GM19238 (cell line): ENCODE measurements at regions not wholly inside any gene's neighbourhood (a gene's known extent, or its start where the extent isn't known, plus 50 kb on each side); places are given as distances from the start of the nearest gene placed in this dataset.
"Not testable (repeated sequence)": the region's sequence is repeated elsewhere in the genome, so short reads cannot be mapped to it uniquely, and the experiment has no call there.

Experiments
- DNase-seq: peaks from one replicate; pipeline ENCODE4 v3.0.0; 2011; ENCODE audit warnings: low spot score; ENCODE audit not compliant: insufficient read length

DNA sequence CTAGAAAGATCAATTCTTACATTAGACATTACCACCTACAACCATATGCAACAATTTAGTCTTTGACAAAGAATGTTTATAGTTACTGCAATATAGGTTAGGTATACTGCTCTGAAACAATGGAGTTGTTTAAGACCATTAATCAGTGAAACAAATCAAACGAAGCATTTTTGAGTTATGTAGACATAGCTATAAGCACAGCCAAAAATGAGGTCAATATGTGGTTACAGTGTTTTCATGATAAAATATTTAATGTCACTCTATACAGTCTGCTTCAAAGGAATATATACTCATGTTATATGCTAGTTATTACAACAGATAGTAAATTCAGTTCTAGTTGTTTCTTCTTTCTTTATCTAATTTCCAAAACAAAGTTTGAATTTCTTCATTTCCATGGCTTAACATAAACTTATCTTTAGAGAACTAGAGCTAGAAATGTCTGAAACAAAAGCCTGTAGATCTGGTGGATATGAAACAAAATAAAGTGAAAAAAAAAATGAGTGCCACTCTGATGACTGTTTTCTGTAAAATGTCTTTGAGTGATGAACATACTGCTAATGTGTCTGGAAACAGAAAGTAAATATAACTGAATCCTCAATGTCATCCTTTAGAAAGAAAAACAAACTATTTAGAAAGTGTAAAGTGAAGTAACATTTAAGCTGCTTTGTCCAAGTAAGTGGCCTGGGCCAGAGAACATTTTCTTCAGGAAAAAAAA lies 809.0 kb downstream of the FAT4 start:
- DNase-seq = no peak

DNA sequence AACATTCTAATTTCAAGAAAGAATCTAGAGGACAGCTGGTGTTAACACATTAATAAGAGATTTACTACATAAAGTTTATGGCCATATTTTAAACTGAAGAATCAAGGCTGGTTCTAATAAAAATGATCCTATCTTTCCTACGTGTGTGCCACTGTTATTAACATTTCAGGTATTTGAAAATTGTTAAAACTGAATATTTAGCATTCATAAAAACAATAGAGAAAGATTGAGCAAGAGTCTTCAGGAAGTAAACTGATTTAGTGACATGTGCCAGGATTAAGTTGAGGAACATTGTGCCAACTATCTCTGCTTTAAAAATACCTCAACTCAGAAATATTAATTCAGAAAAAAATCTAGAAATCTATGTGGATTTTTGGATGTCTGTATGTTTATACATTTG lies 810.1 kb downstream of the FAT4 start:
- no peak for DNase-seq

- no peak for DNase-seq
These were observed 815.5 kb downstream of the FAT4 start for GRCh38 chr4:126130215-126130614.

GRCh38 chr4:126136922-126137781 lies 822.4 kb downstream of the FAT4 start:
- DNase-seq = no peak

DNA sequence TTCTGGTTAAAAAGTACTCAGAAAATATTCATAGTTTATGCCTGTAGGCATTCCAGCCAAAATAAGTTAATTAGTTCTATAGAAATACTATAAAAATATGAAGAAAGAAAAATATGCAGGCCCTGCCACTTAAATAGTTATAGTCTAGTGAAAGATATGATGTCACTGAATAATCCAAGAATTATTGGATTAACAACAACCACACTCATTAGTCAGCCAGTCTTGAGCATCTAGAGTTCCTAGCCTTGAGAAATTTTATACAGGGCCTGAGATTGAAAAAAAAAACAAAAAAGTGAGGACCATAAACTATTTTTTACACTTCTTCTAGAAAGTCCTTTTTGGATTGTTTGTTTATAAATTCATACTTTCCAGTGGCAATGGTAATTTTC lies 823.0 kb downstream of the FAT4 start:
- DNase-seq = no peak

- no peak for DNase-seq
These were observed 829.9 kb downstream of the FAT4 start for GRCh38 chr4:126144543-126145237.

DNA sequence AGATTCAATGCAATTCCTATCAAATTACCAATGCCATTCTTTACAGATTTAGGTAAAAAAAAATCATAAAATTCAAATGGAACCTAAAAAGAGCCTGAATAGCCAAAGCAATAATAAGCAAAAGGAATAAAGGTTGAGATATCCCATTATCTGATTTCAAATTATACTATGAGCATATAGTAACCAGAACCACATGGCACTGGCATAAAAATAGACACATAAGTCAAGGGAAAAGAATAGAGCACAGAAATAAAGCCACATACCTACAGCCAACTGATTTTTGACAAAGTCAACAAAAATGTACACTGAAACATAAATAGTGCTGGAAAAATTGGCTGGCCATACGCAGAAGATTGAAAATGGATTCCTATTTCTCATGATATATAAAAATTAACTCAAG lies 853.7 kb downstream of the FAT4 start:
- DNase-seq = no peak

GRCh38 chr4:126172126-126172525 lies 857.4 kb downstream of the FAT4 start:
- DNase-seq = no peak

- no peak for DNase-seq
These were observed 859.9 kb downstream of the FAT4 start for GRCh38 chr4:126174627-126175026.

GRCh38 chr4:126180642-126181041 lies 865.9 kb downstream of the FAT4 start:
- no peak for DNase-seq

DNA sequence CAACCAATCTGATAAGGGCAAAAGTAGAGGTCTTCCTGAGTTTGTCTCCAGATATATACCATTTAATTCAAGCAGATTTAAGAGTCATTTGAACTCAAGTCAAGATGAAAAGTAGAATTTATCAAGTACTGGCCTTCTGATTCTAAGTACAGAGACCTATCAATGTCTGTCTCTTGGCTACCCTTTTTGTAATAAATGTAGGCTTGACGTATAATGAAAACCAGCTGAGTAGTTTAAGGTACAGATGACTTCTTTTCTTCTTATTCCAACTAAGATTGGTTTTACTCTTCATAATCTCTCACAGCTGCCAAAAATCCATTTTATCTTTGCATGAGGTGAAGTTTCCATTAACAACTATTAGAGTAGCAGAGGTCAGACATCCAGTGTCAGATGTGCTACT lies 867.6 kb downstream of the FAT4 start:
- no peak for DNase-seq

GRCh38 chr4:126182786-126183185 lies 868.0 kb downstream of the FAT4 start:
- DNase-seq = no peak

GRCh38 chr4:126183206-126183605 lies 868.5 kb downstream of the FAT4 start:
- no peak for DNase-seq

DNA sequence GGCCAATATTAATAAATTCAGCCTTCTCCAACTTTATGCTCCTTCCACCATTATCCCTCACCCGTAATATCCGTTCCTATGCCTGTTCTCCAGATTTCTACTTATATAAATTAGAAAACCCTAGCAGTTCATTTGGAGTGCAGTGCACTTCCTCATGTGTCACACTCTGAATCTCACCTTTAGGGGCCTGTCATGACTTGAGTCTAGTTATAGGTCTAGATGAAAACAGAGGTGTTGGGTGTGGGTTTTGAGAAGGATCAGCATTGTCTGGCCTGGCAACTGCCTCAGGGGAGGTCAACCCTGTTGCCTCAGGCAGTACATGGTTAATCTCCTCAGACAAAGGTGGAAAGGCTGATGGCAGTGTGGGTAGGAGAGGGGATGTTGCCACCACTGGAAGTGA lies 876.8 kb downstream of the FAT4 start:
- no peak for DNase-seq

GRCh38 chr4:126192506-126192905 lies 877.8 kb downstream of the FAT4 start:
- no peak for DNase-seq

DNA sequence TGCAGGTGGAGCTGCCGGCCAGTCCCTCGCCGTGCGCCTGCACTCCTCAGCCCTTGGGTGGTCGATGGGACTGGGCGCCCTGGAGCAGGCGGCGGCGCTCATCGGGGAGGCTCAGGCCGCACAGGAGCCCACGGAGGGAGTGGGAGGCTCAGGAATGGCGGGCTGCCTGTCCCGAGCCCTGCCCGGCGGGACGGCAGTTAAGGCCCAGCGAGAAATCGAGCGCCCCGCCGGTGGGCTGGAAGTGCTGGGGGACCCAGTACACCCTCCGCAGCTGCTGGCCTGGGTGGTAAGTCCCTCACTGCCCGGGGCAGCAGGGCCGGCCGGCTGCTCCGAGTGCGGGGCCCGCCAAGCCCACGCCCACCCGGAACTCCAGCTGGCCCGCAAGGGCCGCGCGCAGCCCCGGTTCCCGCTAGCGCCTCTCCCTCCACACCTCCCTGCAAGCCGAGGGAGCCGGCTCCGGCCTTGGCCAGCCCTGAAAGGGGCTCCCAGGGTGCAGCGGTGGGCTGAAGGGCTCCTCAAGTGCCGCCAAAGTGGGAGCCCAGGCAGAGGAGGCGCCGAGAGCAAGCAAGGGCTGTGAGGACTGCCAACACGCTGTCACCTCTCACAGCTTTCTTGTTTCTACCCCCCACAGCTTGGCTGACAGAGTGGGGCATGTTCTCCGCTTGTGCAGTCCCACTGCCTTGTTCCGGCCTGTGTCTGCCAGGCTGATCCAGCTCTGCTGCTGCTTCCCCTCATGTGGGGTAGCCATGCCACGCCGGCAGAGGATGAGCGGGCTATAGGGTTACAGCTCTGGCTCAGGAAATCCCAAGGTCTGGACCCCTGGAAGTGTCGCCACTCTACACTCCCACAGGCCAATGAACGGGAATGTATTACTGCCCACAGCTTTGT lies 886.7 kb downstream of the FAT4 start:
- not testable (repeated sequence) for DNase-seq

- no peak for DNase-seq
These were observed 887.5 kb downstream of the FAT4 start for GRCh38 chr4:126202226-126202625.

- no peak for DNase-seq
These were observed 893.2 kb downstream of the FAT4 start for GRCh38 chr4:126207910-126208309.

GRCh38 chr4:126209147-126209546 lies 894.4 kb downstream of the FAT4 start:
- no peak for DNase-seq

DNA sequence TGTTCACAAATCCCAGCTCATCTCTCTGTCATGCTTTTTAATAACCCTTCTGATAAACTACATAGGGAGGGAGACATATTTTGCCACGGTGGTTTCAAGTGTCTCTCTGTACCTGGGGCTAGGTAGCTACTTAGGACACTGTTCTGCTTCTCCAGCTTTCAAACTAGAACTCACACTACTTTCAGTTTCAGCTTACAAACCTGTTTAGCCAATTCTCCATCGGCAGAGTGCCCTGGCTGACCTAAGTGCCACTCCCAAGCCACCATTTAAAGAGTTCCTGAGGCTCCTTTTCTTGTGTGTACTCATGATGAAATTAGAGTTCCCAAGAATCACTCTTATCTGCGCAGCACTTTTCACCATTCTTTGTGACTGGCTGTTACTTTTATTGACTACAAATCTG lies 899.2 kb downstream of the FAT4 start:
- no peak for DNase-seq

DNA sequence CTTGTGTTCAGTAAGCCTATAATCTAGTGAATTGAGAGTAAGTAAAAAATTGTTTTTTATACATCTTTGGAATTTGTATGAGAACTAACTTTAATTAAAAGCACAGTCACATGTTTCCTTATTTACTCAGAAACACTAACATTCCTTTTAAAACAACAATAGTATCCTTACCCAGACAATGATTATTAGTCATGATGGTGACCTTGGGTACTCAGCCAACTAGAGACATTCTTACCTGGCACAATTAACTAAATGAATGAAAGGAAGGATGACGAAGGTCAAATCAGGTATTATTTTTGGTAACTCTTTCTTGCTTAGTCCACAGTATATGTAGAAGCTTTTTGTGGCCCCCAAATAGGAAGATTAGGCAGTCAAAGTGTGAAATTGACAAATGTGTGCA lies 901.0 kb downstream of the FAT4 start:
- no peak for DNase-seq
